ENCODE measurements at regions not wholly inside any gene's neighbourhood (a gene's known extent, or its start where the extent isn't known, plus 50 kb on each side); places are given as distances from the start of the nearest gene placed in this dataset.

DNA sequence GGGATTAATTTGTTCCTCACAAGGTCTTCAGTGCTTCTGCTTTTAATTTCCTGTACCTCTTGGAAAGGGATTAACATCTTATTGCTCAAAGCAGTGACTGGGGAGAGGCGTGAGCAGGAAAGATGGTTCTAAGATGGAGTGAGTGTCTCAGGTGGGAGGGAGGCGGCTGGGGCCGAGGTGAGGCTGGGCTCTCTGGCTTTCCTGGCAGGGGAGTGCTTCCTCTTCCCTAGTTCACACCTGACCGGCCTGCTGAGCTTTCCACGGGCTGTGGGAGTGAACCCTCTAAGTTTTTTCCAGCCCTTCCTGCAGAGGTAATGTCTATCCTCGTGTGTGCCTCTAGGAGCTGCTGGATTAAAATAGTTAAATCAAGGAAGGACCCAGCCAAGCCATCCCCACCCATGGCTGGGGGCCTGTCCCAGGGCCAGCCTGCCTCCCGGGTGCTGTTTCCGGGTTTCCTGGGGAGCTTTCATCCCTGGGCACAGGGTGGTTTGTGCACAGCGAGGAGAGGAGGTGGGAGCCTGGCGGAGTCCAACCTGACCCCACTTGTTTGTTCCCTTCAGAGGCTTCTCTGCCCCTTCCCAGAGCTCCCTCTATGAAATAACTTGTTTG lies 179.1 kb downstream of the TFAP2C start:
- Mint-ChIP-seq H3K27me3 (ENCODE audit: low read depth) (peaks cover 21% of the 10 kb centered on the region), H3K9me3 (no peaks in the 10 kb centered on the region), H3K4me1 (peaks cover 22% of the 10 kb centered on the region), H3K36me3 (ENCODE audit: low read depth) (no peaks in the 10 kb centered on the region), H3K27ac (ENCODE audit: unreplicated experiment) (no peak overlapping the region), H3K4me3 (no peak overlapping the region)
- no peak for TF ChIP-seq CTCF (conservative IDR thresholded peaks at IDR 0.05)
- DNase-seq (ENCODE audit: low read depth, low spot score) = no peak

- TF ChIP-seq CTCF (conservative IDR thresholded peaks at IDR 0.05) = no peak
- H3K4me1 Mint-ChIP-seq = peaks cover 22% of the 10 kb centered on the region
- no peak for DNase-seq (ENCODE audit: low read depth, low spot score)
- H3K27me3 Mint-ChIP-seq (ENCODE audit: low read depth) = peaks cover 21% of the 10 kb centered on the region
- no peak overlapping the region for H3K27ac Mint-ChIP-seq (ENCODE audit: unreplicated experiment)
- no peak overlapping the region for H3K4me3 Mint-ChIP-seq
- H3K9me3 Mint-ChIP-seq = no peaks in the 10 kb centered on the region
- no peaks in the 10 kb centered on the region for H3K36me3 Mint-ChIP-seq (ENCODE audit: low read depth)
These were observed 179.6 kb downstream of the TFAP2C start for GRCh38 chr20:56808732-56809131.

GRCh38 chr20:56809668-56810067 lies 180.6 kb downstream of the TFAP2C start:
- Mint-ChIP-seq H3K27me3 (ENCODE audit: low read depth) (peaks cover 21% of the 10 kb centered on the region), H3K4me3 (no peak overlapping the region)
- no peak for TF ChIP-seq CTCF (conservative IDR thresholded peaks at IDR 0.05)

DNA sequence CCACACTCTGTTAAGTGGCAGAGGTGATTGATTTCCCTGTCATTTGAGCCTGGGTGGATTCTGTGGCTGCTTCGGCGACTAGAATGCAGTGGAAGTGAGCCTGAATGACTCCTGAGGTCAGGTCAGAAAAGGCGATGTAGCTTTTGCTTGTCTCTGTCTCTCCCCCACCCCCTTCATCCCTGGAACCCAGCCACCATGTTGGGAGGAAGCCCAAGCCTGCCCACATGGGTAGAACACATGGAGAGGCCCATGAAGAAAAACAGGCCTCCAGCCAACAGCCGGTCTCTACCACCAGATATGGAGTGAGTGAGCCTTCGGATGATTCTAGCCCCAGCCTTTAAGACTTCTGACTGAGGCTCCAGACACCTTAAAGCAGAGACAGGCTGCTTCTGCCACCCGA lies 181.0 kb downstream of the TFAP2C start:
- H3K36me3 Mint-ChIP-seq (ENCODE audit: low read depth) = no peaks in the 10 kb centered on the region
- peaks cover 22% of the 10 kb centered on the region for H3K4me1 Mint-ChIP-seq
- peaks cover 21% of the 10 kb centered on the region for H3K27me3 Mint-ChIP-seq (ENCODE audit: low read depth)
- no peaks in the 10 kb centered on the region for H3K9me3 Mint-ChIP-seq
- no peak for TF ChIP-seq CTCF (conservative IDR thresholded peaks at IDR 0.05)
- no peak overlapping the region for H3K27ac Mint-ChIP-seq (ENCODE audit: unreplicated experiment)
- no peak overlapping the region for H3K4me3 Mint-ChIP-seq
- DNase-seq (ENCODE audit: low read depth, low spot score) = no peak

More at GRCh38 chr20:56809668-56810067, 180.6 kb downstream of the TFAP2C start:
- peak overlapping the region; percentile 29 for H3K27ac Mint-ChIP-seq (ENCODE audit: unreplicated experiment)
- DNase-seq (ENCODE audit: low read depth, low spot score) = no peak
- peaks cover 22% of the 10 kb centered on the region for H3K4me1 Mint-ChIP-seq
- no peaks in the 10 kb centered on the region for H3K9me3 Mint-ChIP-seq
- no peaks in the 10 kb centered on the region for H3K36me3 Mint-ChIP-seq (ENCODE audit: low read depth)

DNA sequence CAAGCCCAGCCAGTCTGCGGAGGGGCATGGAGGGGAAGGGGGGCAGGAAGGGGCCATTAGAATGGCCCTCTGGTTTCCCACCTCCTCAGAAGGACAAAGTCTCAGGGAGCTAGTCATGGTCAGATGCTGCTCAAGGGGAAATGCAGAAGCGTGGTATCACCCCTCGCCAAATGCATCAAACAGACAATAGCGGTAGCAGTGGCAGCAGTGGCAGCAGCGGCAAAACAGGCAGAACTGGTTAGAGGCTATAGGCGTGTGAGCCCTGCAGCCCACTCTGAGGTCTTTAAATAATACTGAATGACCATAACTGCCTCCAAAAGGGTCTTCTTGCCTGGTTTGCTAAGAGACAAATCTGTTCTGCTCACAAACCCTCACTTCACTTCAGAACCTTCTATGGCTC lies 186.7 kb downstream of the TFAP2C start:
- H3K4me3 Mint-ChIP-seq = no peak overlapping the region
- H3K9me3 Mint-ChIP-seq = no peaks in the 10 kb centered on the region
- no peak for DNase-seq (ENCODE audit: low read depth, low spot score)
- H3K27me3 Mint-ChIP-seq (ENCODE audit: low read depth) = peaks cover 29% of the 10 kb centered on the region
- H3K27ac Mint-ChIP-seq (ENCODE audit: unreplicated experiment) = no peak overlapping the region
- peaks cover 10% of the 10 kb centered on the region for H3K4me1 Mint-ChIP-seq
- no peaks in the 10 kb centered on the region for H3K36me3 Mint-ChIP-seq (ENCODE audit: low read depth)
- no peak for TF ChIP-seq CTCF (conservative IDR thresholded peaks at IDR 0.05)
